NCI-H2081 treated with DMSO at 0.1 percent for 48 hours (cell line): ENCODE measurements at regions not wholly inside any gene's neighbourhood (a gene's known extent, or its start where the extent isn't known, plus 50 kb on each side); places are given as distances from the start of the nearest gene placed in this dataset.
"Not testable (repeated sequence)": the region's sequence is repeated elsewhere in the genome, so short reads cannot be mapped to it uniquely, and the experiment has no call there.

Source experiments
- DNase-seq: peaks from one replicate; lab custom pipeline; 2025; lab: John Stamatoyannopoulos, UW

GRCh38 chr7:66413379-66414114 is 208.4 kb downstream of the TPST1 start:
- DNase-seq, result no peak

GRCh38 chr7:66415659-66416265 is 210.6 kb downstream of the TPST1 start:
- DNase-seq, result no peak

- DNase-seq, result no peak
Measured at GRCh38 chr7:66418537-66418936, 210.1 kb upstream of the KCTD7 start.

- DNase-seq, result no peak
Measured at GRCh38 chr7:66419210-66419609, 209.5 kb upstream of the KCTD7 start.

GRCh38 chr7:66421830-66422475 is 206.7 kb upstream of the KCTD7 start:
- no peak for DNase-seq

GRCh38 chr7:66423729-66424128 is 205.0 kb upstream of the KCTD7 start:
- DNase-seq, result no peak

- no peak for DNase-seq
Measured at GRCh38 chr7:66426332-66426731, 202.3 kb upstream of the KCTD7 start.

GRCh38 chr7:66426996-66427395 is 201.7 kb upstream of the KCTD7 start:
- no peak for DNase-seq

- DNase-seq, result no peak
Measured at GRCh38 chr7:66427956-66428355, 200.7 kb upstream of the KCTD7 start.

GRCh38 chr7:66429498-66430163 is 199.1 kb upstream of the KCTD7 start:
- no peak for DNase-seq

GRCh38 chr7:66430164-66430545 is 198.5 kb upstream of the KCTD7 start:
- no peak for DNase-seq

GRCh38 chr7:66438703-66439405 is 189.8 kb upstream of the KCTD7 start:
- not testable (repeated sequence) for DNase-seq

GRCh38 chr7:66442385-66442784 is 186.3 kb upstream of the KCTD7 start:
- DNase-seq, result no peak

GRCh38 chr7:66443946-66444345 is 184.7 kb upstream of the KCTD7 start:
- DNase-seq, result no peak

- not testable (repeated sequence) for DNase-seq
Measured at GRCh38 chr7:66447007-66447406, 181.7 kb upstream of the KCTD7 start.

GRCh38 chr7:66450814-66451213 is 177.9 kb upstream of the KCTD7 start:
- DNase-seq, result not testable (repeated sequence)

GRCh38 chr7:66451713-66452112 is 177.0 kb upstream of the KCTD7 start:
- DNase-seq, result not testable (repeated sequence)

- DNase-seq, result no peak
Measured at GRCh38 chr7:66452165-66452564, 176.5 kb upstream of the KCTD7 start.

GRCh38 chr7:66453340-66453739 is 175.3 kb upstream of the KCTD7 start:
- DNase-seq, result no peak

GRCh38 chr7:66454600-66455225 is 174.0 kb upstream of the KCTD7 start:
- DNase-seq, result no peak

GRCh38 chr7:66455432-66455831 is 173.2 kb upstream of the KCTD7 start:
- not testable (repeated sequence) for DNase-seq

- DNase-seq, result not testable (repeated sequence)
Measured at GRCh38 chr7:66456431-66456830, 172.2 kb upstream of the KCTD7 start.
